GM18511 (cell line): ENCODE measurements at regions not wholly inside any gene's neighbourhood (a gene's known extent, or its start where the extent isn't known, plus 50 kb on each side); places are given as distances from the start of the nearest gene placed in this dataset.
A peak's percentile ranks its signal among the peaks of the same experiment; 100 is the strongest.

Source experiments
- ATAC-seq: cut with Tn5 transposase; IDR thresholded peaks from one replicate; pipeline ENCODE4 v1.9.1; 2021; ENCODE audit warnings: mild to moderate bottlenecking, moderate library complexity; ENCODE audit not compliant: unreplicated experiment

GRCh38 chr1:81446000-81446669, 354.6 kb upstream of the ADGRL2 start:
- ATAC-seq, result no peak

DNA sequence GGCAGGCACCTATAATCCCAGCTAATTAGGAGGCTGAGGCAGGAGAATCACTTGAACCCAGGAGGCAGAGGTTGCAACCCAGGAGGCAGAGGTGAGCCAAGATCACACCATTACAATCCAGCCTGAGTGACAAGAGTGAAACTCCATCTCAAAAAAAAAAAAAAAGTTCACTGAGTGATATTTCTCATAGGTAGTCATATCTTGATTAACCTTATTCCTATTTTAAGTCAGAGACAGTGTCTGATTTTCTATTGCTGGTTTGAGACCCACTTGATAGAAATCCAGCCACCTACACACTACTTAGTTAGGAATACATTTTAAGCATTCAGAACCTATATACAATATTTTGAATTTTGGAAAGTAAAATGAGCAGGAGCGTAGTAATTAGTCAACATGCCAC, 357.4 kb upstream of the ADGRL2 start:
- ATAC-seq, result no peak

DNA sequence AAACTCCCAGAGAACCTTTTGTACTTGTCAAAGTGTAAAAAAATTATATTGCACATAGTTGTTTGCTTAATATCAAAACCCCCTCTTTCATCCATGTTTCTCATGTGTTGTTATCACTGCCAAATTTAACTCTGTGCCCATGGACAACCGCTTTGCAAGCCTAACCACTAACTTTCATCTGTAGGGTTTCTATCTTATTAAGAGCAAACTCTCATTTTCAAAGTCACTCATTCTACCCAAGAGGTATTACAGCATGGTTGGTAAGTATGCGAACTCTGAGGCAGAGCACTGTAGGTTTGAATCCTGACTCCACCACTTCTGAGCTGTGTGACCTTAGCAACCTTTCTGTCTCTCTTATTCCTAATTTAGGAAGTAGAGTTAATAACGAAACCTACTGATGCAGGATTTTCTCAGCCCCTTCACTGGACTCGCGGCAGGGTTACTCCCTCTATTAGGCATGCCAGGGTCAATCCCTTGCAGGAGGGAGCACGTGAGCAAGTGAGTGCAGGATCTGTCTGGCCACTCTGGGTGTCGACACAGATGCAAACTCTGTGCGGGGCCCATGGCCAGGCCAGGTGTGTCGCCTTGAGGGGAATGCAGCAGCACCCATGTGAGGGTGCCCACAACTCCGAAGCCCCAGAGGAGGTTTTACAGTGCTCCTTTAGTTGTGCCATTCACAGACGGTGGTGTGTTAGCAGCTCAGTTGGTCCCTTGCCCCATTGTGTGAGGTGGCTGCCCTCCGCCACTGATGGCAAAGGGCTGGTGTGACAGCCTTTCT, 361.5 kb upstream of the ADGRL2 start:
- ATAC-seq, result no peak

DNA sequence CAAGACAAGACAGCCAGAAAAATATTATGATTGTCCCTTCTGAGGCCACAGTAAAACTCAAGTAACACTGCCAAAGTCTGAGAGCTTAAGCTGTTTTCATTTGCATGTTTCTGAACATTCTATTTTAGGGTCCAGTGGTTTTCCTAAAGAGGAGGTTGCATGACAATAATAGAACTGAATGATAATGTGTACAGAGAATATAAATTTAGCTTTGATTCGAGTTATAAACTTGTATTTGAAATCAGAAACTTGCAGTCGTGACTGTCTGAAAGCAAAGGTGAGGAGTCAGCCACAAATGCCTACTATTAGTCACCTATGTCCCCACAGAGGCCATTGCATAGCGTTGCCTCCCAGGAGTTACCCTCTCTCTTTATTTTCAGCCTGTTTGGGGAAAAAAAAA, 363.1 kb upstream of the ADGRL2 start:
- peak; percentile 78 for ATAC-seq

- ATAC-seq, result no peak
Observed at GRCh38 chr1:81437213-81437612, 363.5 kb upstream of the ADGRL2 start.

DNA sequence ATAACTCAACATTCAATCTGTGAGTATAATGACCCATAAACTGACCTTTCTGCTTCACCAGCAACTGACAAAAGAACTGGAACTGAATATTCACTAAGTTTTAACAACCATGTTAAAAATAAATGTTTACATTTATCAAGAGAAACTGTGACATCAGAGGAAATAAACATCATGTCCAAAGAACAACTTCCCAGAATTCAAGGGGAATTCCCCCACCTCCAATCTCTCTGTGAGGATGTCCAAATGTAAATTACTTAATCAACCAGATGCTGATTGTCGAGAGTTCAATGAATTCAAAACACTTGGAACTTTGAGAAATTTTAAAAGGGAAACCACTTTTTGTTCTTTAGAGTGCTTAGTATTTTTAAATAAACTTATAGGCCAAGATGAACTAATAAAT, 365.6 kb upstream of the ADGRL2 start:
- no peak for ATAC-seq

- ATAC-seq, result no peak
Observed at GRCh38 chr1:81433676-81434075, 367.1 kb upstream of the ADGRL2 start.

DNA sequence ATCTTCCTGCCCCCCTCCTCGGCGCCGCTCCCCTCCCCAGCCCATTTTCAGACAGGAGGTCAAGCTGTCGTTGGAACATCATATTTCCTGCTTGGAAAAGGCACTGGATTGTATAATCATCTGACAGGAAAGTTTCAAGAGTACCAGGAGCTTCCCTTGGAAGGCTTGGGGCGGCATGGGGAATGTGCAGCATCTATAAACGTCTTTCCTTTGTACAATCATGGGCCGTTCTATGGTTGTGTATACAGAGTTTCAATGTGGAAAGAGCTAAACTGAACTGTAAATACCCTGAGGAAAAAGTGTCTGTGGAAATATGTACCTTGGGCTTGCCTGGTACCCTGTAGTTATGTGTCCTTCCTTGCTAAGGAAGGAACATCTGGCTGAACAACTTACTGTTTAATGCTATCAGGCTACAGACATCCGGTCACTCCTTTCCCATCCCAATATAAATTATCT, 368.1 kb upstream of the ADGRL2 start:
- no peak for ATAC-seq

DNA sequence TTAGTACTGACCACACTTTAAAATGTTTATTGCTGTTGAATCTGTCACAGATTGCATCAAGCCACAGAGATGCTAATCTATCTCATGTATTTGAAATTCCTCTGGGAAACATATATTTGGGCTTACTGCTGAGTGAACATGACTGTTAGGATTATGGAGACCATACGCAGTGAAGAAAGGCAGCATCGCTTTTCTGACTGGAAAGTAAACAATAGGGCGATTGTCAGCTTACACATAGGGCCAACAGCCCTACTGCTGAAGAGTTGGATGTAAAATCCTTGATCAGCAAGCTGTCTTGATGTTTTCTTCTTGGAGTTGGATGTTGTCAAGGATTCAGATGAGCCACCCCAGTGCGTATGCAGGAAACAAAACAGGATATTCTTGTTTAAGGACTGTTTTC, 368.7 kb upstream of the ADGRL2 start:
- ATAC-seq, result no peak

GRCh38 chr1:81431624-81432000, 369.1 kb upstream of the ADGRL2 start:
- ATAC-seq, result no peak

- peak; percentile 70 for ATAC-seq
Observed at GRCh38 chr1:81430955-81431623, 369.6 kb upstream of the ADGRL2 start.

GRCh38 chr1:81430236-81430938, 370.3 kb upstream of the ADGRL2 start:
- ATAC-seq, result no peak

DNA sequence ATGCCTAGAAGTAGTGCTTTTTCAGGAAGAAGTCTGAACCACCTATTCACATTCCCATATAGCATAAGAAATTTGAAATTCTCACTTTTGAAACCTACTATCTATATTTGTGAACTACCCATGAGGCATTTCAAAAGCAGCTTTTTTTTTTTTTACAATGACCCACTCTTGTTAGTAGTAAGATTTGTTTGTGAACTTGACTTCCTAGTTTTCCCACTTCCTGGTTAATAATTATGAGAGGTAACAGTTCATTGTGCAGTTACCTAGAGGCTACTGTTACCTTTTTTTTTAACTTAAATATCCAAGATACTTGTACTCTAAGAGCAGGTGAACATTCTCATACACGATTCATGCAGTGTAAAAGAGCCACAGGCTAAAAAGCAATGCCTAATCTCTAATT, 371.7 kb upstream of the ADGRL2 start:
- ATAC-seq, result peak; percentile 44

DNA sequence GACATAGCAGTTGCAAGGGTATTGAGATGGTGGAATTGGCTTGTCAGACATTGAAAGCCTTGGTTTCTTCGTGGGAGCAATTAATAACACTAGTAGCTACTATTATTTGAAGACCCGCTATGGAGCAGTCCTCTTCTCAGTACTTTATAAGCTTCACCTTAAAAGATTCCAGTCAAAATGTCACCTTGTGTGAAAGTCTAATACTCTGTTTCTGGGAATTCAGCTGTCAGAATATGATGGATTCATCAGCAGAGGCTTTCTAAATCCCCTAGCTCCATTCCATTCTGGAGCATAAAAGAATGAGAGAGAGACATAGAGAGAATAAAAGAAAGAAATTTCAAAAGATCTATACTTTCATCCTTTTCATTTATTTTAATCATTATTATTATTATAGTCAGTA, 375.9 kb upstream of the ADGRL2 start:
- no peak for ATAC-seq

DNA sequence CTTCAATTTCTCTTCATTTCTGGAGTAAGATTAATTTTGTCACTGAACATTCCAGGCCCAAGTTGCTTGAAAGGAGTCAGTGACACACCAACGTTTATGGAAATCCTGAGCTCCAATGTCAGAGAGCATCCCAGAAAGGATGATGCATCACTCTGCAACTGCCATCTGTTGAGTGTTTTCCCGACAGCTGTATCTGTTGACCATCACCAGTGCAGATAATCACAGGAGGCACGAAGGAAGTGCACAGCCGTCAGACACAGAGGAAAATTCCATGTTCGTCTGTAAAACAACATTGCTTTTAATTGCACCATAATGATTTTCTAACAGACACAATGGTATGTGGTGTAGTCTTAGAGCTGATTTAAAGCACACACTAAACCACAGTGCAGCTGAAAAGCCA, 376.7 kb upstream of the ADGRL2 start:
- ATAC-seq, result no peak

DNA sequence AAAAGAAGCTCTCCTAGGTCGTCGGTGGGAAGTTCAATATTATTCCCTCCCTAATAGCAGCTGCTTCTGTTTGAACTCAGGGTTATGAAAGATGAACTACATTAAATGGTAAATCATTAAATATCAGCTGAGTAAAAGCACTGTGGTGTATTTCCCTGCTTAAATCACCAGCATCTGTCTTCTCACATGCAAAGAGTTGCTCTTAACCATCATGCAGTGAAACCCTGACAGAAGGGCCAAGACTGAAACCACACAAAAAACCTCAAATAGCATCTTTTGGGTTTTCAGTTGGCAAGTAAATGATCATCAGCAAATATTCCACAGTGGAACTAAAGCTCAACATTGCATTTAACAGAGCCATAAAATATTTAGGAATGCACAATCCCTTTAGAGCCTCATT, 380.0 kb upstream of the ADGRL2 start:
- peak; percentile 97 for ATAC-seq

DNA sequence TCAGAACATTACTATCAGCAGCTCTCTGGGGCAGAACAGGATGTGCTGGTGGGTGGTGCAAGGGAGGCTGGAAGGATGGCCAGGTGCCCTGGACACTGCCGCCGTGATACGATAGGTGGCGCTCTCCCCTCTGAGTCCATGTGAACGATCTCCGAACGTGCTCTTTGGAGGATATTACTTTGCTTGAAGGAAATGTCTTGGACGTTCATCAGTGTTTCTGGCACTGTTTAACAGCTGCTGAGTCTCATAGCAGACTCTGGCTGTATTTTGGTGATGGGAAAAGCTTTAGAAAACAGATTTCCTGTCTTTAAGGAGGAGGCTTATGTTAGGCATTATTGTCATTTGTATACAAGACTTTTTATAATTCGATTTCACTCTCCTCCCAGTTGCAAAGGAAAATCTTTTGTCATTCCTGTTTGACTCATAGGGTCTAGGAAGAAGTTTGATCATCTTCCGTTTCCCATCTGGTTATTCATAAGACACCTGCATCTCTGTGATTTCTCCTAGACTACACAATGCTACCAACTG, 386.2 kb upstream of the ADGRL2 start:
- peak; percentile 86 for ATAC-seq

DNA sequence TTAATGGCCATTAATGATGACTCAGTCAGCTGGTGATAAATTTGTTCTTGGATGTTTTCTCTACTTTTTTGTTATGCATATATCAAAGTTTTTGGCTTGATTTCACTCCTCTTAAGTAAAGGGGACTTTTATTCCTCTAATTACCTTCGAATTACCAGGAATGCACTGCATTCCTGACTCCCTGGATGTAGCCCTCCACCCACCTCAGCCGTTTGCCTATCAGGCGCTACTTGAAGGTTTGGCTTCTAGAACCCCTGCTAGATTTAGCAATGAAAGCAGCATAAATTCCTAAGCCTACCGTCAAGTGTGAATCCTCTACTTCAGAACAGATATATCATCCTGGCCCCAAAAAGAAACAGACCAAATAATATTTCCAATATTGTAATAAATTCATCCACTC, 387.8 kb upstream of the ADGRL2 start:
- ATAC-seq, result no peak

DNA sequence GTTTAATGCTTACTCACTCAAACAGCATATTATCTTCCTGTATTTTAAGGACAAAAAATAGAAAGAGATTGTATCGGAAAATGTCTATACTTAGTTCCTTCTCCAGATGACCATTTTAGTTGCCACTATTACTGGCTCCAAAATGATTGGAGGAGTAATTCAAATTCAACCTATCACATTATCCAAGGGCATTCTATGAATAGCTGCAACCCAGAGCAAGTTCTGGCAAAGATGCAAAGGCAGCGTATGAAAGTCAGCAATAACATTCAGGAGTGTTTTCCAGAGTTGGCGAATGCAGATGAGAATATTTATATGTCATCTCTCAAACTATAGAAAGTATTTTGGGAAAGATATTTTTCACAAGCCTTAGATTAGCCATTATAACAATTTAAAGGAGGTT, 389.8 kb upstream of the ADGRL2 start:
- no peak for ATAC-seq

- ATAC-seq, result no peak
Observed at GRCh38 chr1:81410351-81410750, 390.4 kb upstream of the ADGRL2 start.

DNA sequence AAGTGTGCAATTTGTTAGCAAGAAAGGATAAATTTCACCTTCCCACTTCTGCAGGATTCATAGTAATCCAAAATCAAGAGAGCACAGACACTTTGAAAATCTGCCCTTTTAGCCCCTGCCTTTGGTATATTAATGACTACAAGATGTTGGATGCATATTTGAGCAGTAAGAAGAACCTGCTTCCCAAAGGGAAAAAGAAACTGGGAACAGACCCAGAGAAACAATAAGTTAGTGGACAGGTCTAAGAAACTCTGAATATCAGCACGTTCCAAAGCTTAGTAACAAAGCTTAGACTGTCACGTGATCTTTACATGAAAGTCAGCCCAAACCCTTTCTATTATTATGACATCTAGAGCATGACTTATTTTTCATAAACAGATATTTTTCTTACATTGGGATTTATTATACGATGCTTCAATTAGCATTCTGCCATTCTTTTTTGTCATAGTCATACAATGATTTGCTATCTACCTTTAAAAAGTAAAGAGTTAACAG, 390.9 kb upstream of the ADGRL2 start:
- no peak for ATAC-seq
